ENCODE measurements at regions not wholly inside any gene's neighbourhood (a gene's known extent, or its start where the extent isn't known, plus 50 kb on each side); places are given as distances from the start of the nearest gene placed in this dataset.

GRCh38 chr22:48869788-48870187 is 957.9 kb downstream of the BRD1 start:
- Histone ChIP-seq H3K4me3 (ENCODE audit: insufficient read depth, low read depth, low read length) (no peak overlapping the region), H3K27me3 (ENCODE audit: control insufficient read depth, insufficient read depth, low read length) (no peaks in the 10 kb centered on the region), H3K36me3 (replicated peaks; ENCODE audit: control insufficient read depth, insufficient read depth, low read length) (no peaks in the 10 kb centered on the region)
- no peak for DNase-seq

- Histone ChIP-seq H3K36me3 (replicated peaks; ENCODE audit: control insufficient read depth, insufficient read depth, low read length) (no peaks in the 10 kb centered on the region), H3K27me3 (ENCODE audit: control insufficient read depth, insufficient read depth, low read length) (no peaks in the 10 kb centered on the region), H3K4me3 (ENCODE audit: insufficient read depth, low read depth, low read length) (no peak overlapping the region)
- peak; percentile 42 for DNase-seq
These were observed 958.5 kb downstream of the BRD1 start for GRCh38 chr22:48869161-48869560.

GRCh38 chr22:48868554-48868953 is 959.1 kb downstream of the BRD1 start:
- no peak for DNase-seq
- Histone ChIP-seq H3K4me3 (ENCODE audit: insufficient read depth, low read depth, low read length) (no peak overlapping the region), H3K36me3 (replicated peaks; ENCODE audit: control insufficient read depth, insufficient read depth, low read length) (no peaks in the 10 kb centered on the region), H3K27me3 (ENCODE audit: control insufficient read depth, insufficient read depth, low read length) (no peaks in the 10 kb centered on the region)

GRCh38 chr22:48867891-48868290 is 959.8 kb downstream of the BRD1 start:
- no peaks in the 10 kb centered on the region for H3K27me3 ChIP-seq (ENCODE audit: control insufficient read depth, insufficient read depth, low read length)
- no peak overlapping the region for H3K4me3 ChIP-seq (ENCODE audit: insufficient read depth, low read depth, low read length)
- H3K36me3 ChIP-seq (replicated peaks; ENCODE audit: control insufficient read depth, insufficient read depth, low read length) = no peaks in the 10 kb centered on the region
- DNase-seq = no peak

- Histone ChIP-seq H3K36me3 (replicated peaks; ENCODE audit: control insufficient read depth, insufficient read depth, low read length) (no peaks in the 10 kb centered on the region), H3K4me3 (ENCODE audit: insufficient read depth, low read depth, low read length) (no peak overlapping the region), H3K27me3 (ENCODE audit: control insufficient read depth, insufficient read depth, low read length) (no peaks in the 10 kb centered on the region)
- DNase-seq = no peak
These were observed 960.6 kb downstream of the BRD1 start for GRCh38 chr22:48866906-48867681.

- no peaks in the 10 kb centered on the region for H3K36me3 ChIP-seq (replicated peaks; ENCODE audit: control insufficient read depth, insufficient read depth, low read length)
- DNase-seq = no peak
- H3K27me3 ChIP-seq (ENCODE audit: control insufficient read depth, insufficient read depth, low read length) = no peaks in the 10 kb centered on the region
- H3K4me3 ChIP-seq (ENCODE audit: insufficient read depth, low read depth, low read length) = no peak overlapping the region
These were observed 962.9 kb downstream of the BRD1 start for GRCh38 chr22:48864748-48865147.

- Histone ChIP-seq H3K36me3 (replicated peaks; ENCODE audit: control insufficient read depth, insufficient read depth, low read length) (no peaks in the 10 kb centered on the region), H3K4me3 (ENCODE audit: insufficient read depth, low read depth, low read length) (no peak overlapping the region), H3K27me3 (ENCODE audit: control insufficient read depth, insufficient read depth, low read length) (no peaks in the 10 kb centered on the region)
- DNase-seq = no peak
These were observed 963.6 kb downstream of the BRD1 start for GRCh38 chr22:48863965-48864528.

GRCh38 chr22:48860557-48860956 is 967.1 kb downstream of the BRD1 start:
- Histone ChIP-seq H3K4me3 (ENCODE audit: insufficient read depth, low read depth, low read length) (no peak overlapping the region), H3K27me3 (ENCODE audit: control insufficient read depth, insufficient read depth, low read length) (no peaks in the 10 kb centered on the region), H3K36me3 (replicated peaks; ENCODE audit: control insufficient read depth, insufficient read depth, low read length) (no peaks in the 10 kb centered on the region)
- no peak for DNase-seq

- Histone ChIP-seq H3K36me3 (replicated peaks; ENCODE audit: control insufficient read depth, insufficient read depth, low read length) (no peaks in the 10 kb centered on the region), H3K4me3 (ENCODE audit: insufficient read depth, low read depth, low read length) (no peak overlapping the region), H3K27me3 (ENCODE audit: control insufficient read depth, insufficient read depth, low read length) (no peaks in the 10 kb centered on the region)
- DNase-seq = no peak
These were observed 968.8 kb downstream of the BRD1 start for GRCh38 chr22:48858856-48859255.

GRCh38 chr22:48858121-48858520 is 969.6 kb downstream of the BRD1 start:
- H3K4me3 ChIP-seq (ENCODE audit: insufficient read depth, low read depth, low read length) = no peak overlapping the region
- DNase-seq = no peak
- no peaks in the 10 kb centered on the region for H3K27me3 ChIP-seq (ENCODE audit: control insufficient read depth, insufficient read depth, low read length)
- no peaks in the 10 kb centered on the region for H3K36me3 ChIP-seq (replicated peaks; ENCODE audit: control insufficient read depth, insufficient read depth, low read length)

- no peak for DNase-seq
- Histone ChIP-seq H3K4me3 (ENCODE audit: insufficient read depth, low read depth, low read length) (no peak overlapping the region), H3K36me3 (replicated peaks; ENCODE audit: control insufficient read depth, insufficient read depth, low read length) (no peaks in the 10 kb centered on the region), H3K27me3 (ENCODE audit: control insufficient read depth, insufficient read depth, low read length) (no peaks in the 10 kb centered on the region)
These were observed 970.4 kb downstream of the BRD1 start for GRCh38 chr22:48857202-48857805.

- Histone ChIP-seq H3K4me3 (ENCODE audit: insufficient read depth, low read depth, low read length) (no peak overlapping the region), H3K36me3 (replicated peaks; ENCODE audit: control insufficient read depth, insufficient read depth, low read length) (no peaks in the 10 kb centered on the region), H3K27me3 (ENCODE audit: control insufficient read depth, insufficient read depth, low read length) (no peaks in the 10 kb centered on the region)
- peak; percentile 17 for DNase-seq
These were observed 971.4 kb downstream of the BRD1 start for GRCh38 chr22:48856308-48856615.

- no peaks in the 10 kb centered on the region for H3K36me3 ChIP-seq (replicated peaks; ENCODE audit: control insufficient read depth, insufficient read depth, low read length)
- H3K4me3 ChIP-seq (ENCODE audit: insufficient read depth, low read depth, low read length) = no peak overlapping the region
- DNase-seq = peak; percentile 10
These were observed 971.9 kb downstream of the BRD1 start for GRCh38 chr22:48855593-48856307.

GRCh38 chr22:48855013-48855412 is 972.7 kb downstream of the BRD1 start:
- Histone ChIP-seq H3K4me3 (ENCODE audit: insufficient read depth, low read depth, low read length) (no peak overlapping the region), H3K36me3 (replicated peaks; ENCODE audit: control insufficient read depth, insufficient read depth, low read length) (no peaks in the 10 kb centered on the region), H3K27me3 (ENCODE audit: control insufficient read depth, insufficient read depth, low read length) (no peaks in the 10 kb centered on the region)
- DNase-seq = no peak

More at GRCh38 chr22:48855593-48856307, 971.9 kb downstream of the BRD1 start:
- H3K27me3 ChIP-seq (ENCODE audit: control insufficient read depth, insufficient read depth, low read length) = no peaks in the 10 kb centered on the region

Data from H7 (cell line).